Upper lobe of left lung (tissue), 4 donors: ENCODE measurements at regions not wholly inside any gene's neighbourhood (a gene's known extent, or its start where the extent isn't known, plus 50 kb on each side); places are given as distances from the start of the nearest gene placed in this dataset.

Experiments
- EP300 ChIP-seq, 4 donors: sonication (generic); formaldehyde crosslinking; IDR thresholded peaks; one replicate each; pipeline ENCODE4 v1.5.1; 2017; ENCODE audit warnings: antibody characterized with exemption in 4 of 4, control low read depth in 2 of 4
- POLR2A ChIP-seq, 4 donors: fragments of 450-650 bp; IDR thresholded peaks; one replicate each; pipeline ENCODE4 v1.5.1; 2016 to 2017; ENCODE audit warnings: antibody characterized with exemption in 4 of 4, mild to moderate bottlenecking in 2 of 4
- POLR2AphosphoS5 ChIP-seq, 2 donors: sonication (generic); formaldehyde crosslinking; IDR thresholded peaks; one replicate each; pipeline ENCODE4 v1.5.1; 2017; ENCODE audit warnings: antibody characterized with exemption in 2 of 2
- TF ChIP-seq, protein P1 (sequence below), 6 experiments: fragments of 450-650 bp in 4 of 6; fragments of 200-600 bp in 2 of 6; sonication (generic) in 2 of 6; IDR thresholded peaks; one replicate each; pipeline ENCODE4 v1.5.1; 2016 to 2019; ENCODE audit warnings: antibody characterized with exemption in 6 of 6

DNA sequence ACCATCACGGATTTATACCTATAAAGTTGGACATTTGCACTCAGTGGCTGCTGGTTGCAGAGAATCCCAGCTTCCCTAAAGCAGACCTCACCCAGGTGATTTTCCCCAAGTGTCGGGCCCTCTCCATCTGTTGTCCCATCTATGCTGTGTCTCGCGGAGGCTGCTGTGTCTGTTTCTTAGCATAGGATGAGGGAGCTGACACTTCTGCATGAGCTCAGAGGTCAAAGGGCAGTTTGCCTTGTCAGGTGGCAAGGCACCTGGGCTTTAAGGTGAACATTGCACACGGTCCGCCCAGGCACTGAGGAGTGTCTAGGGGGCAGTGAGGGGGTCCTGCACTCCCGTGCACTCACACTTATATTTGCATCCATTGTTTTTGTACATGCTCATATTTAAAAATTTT lies 151.6 kb downstream of the ZIC5 start:
- no peak for TF ChIP-seq POLR2A (IDR thresholded peaks at IDR 0.05)
- TF ChIP-seq, protein P1, sequence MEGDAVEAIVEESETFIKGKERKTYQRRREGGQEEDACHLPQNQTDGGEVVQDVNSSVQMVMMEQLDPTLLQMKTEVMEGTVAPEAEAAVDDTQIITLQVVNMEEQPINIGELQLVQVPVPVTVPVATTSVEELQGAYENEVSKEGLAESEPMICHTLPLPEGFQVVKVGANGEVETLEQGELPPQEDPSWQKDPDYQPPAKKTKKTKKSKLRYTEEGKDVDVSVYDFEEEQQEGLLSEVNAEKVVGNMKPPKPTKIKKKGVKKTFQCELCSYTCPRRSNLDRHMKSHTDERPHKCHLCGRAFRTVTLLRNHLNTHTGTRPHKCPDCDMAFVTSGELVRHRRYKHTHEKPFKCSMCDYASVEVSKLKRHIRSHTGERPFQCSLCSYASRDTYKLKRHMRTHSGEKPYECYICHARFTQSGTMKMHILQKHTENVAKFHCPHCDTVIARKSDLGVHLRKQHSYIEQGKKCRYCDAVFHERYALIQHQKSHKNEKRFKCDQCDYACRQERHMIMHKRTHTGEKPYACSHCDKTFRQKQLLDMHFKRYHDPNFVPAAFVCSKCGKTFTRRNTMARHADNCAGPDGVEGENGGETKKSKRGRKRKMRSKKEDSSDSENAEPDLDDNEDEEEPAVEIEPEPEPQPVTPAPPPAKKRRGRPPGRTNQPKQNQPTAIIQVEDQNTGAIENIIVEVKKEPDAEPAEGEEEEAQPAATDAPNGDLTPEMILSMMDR (IDR thresholded peaks at IDR 0.05): no peak
- TF ChIP-seq EP300 (IDR thresholded peaks at IDR 0.05): no peak
- no peak for TF ChIP-seq POLR2AphosphoS5 (IDR thresholded peaks at IDR 0.05)
